Stimulated activated CD4-positive, alpha-beta T cell treated with anti-CD3 and anti-CD28 coated beads, TNF-alpha, amount 100 ng/mL, for 48 hours (primary cell): ENCODE measurements at regions not wholly inside any gene's neighbourhood (a gene's known extent, or its start where the extent isn't known, plus 50 kb on each side); places are given as distances from the start of the nearest gene placed in this dataset.
"Not testable (repeated sequence)": the region's sequence is repeated elsewhere in the genome, so short reads cannot be mapped to it uniquely, and the experiment has no call there.

ENCODE experiments used
- DNase-seq, 3 donors: peaks; one replicate each; pipeline ENCODE4 v3.0.0-alpha.2; 2020; ENCODE audit warnings: low read depth in 3 of 3

DNA sequence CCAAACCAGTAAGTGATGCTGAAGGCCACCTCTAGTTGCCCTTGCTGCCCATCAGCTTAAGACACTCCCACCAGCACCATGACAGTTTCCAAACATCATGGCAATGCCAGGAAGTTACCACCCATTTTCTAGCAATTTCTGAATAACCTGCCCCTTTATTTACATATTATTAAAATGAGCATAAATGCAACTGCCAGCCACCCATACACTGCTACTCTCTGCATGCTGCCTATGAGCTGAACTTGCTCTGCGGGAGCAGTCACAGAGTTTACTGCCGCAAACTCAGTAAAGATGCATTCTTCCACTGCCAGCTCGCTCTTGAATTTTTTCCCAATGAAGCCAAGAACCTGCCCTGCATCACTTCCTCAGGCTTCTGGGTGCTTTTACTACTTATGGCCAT, 212.6 kb downstream of the SH2D4B start:
- DNase-seq: no peak

GRCh38 chr10:80751940-80752339, 214.2 kb downstream of the SH2D4B start:
- DNase-seq: no peak

- DNase-seq: no peak
Observed at GRCh38 chr10:80753612-80754011, 215.9 kb downstream of the SH2D4B start.

DNA sequence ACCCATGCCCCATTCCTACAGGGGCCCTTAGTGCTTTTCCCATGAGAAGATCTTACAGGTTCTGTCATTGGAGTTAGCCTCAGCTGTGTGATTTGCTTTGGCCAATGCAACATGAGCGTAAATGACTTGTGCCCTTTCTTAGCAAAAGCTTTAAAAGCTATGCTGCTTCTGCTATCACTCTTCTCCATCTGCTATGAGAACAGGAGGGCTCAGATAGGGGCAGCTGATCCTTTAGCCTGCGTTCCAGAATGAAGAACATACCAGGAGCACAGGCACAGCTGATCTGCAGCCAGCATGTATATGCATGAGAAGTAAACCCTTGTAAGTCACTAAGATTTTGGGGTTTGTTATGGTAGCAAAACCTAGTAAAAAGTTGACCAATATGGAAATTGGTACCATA, 218.2 kb downstream of the SH2D4B start:
- DNase-seq: no peak

DNA sequence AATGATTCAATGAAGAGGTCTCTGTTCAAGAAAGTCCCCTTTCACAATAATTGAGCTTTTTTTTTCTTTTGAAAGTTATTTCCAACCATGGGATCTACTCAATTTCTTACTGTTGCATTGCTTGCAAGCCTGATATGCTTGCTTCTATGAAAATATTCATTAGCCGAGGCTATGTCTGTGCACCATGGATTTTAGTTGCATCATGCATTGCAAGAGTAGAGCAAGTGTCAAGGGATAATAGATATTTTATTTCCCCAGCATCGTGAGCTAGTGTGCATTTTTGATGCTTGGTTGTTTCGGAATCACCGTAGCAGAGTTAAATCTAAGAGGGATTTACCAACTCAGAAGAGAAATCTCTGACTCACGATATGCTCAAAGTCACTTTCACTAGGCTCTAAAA, 222.0 kb downstream of the SH2D4B start:
- DNase-seq: no peak

DNA sequence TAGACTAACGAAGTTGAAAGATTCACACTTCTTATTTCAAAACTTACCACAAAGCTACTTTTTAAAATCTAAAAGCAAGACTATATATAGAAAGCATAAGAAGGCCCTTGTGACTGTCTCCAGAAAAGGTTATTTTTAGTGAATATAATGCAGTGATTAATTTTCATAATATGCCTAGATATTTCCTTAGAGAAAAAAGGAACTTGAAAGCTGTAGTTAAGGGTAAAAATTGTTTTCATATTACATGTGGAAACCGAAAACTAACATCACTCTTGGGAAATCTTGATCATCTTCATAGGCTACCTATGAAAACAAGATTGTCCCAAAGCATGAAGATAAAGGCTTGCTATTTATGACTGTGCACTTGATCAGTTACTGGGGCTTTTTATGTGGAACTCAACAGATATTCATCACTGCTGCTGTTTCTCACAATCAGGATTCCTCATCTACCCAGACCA, 223.2 kb downstream of the SH2D4B start:
- no peak for DNase-seq

GRCh38 chr10:80767963-80768362, 230.3 kb downstream of the SH2D4B start:
- DNase-seq: no peak

GRCh38 chr10:80769700-80770160, 232.0 kb downstream of the SH2D4B start:
- no peak for DNase-seq

- DNase-seq: no peak
Observed at GRCh38 chr10:80770239-80770638, 232.5 kb downstream of the SH2D4B start.

- no peak for DNase-seq
Observed at GRCh38 chr10:80771285-80771684, 233.6 kb downstream of the SH2D4B start.

DNA sequence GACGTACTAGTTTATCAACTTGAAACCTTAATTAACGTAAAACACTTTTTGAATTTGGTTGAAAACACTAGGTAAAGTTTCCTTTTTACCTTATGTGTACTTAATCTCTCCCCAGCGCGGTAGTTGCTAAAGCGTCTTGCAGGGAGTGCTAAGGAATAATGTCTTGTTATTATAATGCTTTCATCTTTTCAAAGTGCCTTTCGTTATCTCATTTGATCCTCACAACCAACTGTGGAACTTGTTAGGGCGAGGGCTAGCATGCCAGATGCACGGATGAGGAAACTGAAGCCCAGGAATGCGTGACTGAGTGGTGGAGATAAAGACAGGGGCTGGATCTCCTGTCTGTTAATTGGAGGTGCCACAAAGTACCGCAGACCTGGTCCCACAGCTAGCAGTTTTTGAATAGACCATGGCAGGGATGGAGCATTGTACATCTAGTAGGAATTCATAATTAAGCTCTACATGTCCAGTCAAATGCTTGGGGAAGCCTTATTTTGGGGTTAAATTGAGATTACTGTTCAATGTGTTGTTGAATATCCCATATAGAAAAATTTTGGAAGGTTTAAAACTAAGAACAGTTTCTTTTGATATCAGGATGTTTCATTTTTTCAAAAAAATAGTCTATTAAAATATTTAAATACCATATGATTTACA, 234.3 kb downstream of the SH2D4B start:
- DNase-seq: no peak

- DNase-seq: no peak
Observed at GRCh38 chr10:80772596-80772995, 234.9 kb downstream of the SH2D4B start.

- DNase-seq: no peak
Observed at GRCh38 chr10:80784695-80785094, 247.0 kb downstream of the SH2D4B start.

DNA sequence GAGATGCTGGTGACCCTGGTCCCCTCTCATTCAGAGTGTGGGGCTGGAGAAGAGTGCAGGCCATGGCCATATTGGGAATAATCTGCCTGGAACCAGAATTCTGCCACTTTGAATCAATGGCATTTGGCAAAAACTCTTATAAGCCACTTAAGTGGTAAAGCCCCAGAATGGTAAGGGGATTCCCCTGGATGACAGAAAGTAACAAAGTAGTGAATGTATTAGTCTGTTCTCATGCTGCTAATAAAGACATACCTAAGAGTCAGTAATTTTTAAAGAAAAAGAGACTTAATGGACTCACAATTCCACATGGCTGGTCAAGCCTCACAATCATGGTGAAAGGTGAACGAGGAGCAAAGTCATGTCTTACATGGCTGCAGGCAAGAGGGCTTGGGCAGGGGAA, 248.6 kb downstream of the SH2D4B start:
- DNase-seq: no peak

GRCh38 chr10:80787952-80788351, 250.2 kb downstream of the SH2D4B start:
- no peak for DNase-seq

- no peak for DNase-seq
Observed at GRCh38 chr10:80794994-80795393, 257.3 kb downstream of the SH2D4B start.

- DNase-seq: no peak
Observed at GRCh38 chr10:80805343-80806020, 267.8 kb downstream of the SH2D4B start.

DNA sequence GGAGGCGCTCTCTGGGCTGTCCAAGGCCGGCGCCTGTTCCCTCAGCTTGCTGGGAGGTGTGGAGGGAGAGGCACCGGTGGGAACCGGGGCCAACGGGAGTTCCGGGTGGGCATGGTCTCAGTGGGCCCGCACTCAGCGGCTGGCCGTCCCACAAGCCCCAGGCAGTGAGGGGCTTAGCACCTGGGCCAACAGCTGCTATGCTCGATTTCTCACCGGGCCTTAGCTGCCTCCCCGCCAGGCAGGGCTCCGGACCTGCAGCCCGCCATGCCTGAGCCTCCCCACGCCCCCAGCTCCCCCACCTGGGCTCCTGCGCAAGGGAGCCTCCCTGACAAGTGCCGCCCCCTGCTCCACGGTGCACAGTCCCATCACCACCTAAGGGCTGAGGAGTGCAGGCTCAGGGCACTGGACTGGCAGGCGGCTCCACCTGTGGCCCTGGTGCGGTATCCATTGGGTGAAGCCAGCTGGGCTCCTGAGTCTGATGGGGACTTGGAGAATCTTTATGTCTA, 276.5 kb downstream of the SH2D4B start:
- no peak for DNase-seq

GRCh38 chr10:80829151-80829550, 291.4 kb downstream of the SH2D4B start:
- no peak for DNase-seq

DNA sequence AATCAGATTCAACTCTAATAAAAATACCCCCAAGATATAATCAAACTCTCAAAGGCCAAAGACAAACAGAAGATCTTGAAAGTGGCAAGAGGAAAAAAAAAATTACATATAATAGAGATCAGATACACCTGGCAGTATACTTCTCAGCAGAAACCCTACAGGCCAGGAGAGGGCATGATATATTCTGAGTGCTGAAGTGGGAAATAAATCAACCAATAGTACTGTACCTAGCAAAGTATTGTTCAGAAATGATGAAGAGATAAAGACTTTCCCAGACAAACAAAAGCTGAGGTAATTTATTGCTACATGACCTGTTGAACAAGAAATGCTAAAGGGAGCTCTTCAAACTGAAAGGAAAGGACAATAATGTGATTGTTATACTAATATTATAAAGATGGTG, 291.9 kb downstream of the SH2D4B start:
- DNase-seq: no peak

DNA sequence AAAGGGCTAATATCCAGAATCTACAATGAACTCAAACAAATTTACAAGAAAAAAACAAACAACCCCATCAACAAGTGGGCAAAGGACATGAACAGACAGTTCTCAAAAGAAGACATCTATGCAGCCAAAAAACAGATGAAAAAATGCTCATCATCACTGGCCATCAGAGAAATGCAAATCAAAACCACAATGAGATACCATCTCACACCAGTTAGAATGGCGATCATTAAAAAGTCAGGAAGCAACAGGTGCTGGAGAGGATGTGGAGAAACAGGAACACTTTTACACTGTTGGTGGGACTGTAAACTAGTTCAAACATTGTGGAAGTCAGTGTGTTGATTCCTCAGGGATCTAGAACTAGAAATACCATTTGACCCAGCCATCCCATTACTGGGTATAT, 295.0 kb downstream of the SH2D4B start:
- not testable (repeated sequence) for DNase-seq

DNA sequence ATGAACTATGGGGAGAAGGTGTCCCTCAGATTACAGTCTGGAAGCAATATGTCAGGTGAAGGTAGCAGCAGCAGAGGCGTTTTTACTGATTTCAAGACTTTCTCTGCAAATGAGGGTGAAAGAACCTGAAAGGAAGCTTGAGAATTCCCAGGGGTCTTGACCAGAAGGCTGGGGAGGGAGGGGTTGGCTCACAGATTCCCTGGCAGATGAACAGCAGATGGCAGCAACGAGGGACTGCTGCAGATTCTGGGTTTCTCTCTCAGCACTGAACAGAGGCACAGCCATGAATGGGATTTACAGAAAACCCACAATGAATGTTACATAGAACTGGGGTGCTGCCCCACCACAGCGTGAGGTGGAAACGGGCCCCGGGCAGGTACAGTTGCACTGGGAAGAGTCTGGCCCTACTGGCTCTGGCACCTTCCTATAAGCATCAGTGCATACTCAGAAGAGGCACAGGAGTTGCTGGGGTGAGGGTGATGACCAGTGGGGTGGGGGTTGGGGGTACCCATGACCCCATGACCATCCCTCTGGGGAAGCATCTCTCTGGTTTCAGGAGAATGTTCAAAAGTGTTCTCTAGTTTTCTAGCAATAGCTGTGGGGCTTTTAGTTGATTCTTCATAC, 317.8 kb downstream of the SH2D4B start:
- DNase-seq: no peak

- DNase-seq: no peak
Observed at GRCh38 chr10:80856186-80856585, 318.5 kb downstream of the SH2D4B start.
